ENCODE measurements at regions not wholly inside any gene's neighbourhood (a gene's known extent, or its start where the extent isn't known, plus 50 kb on each side); places are given as distances from the start of the nearest gene placed in this dataset.
"Not testable (repeated sequence)": the region's sequence is repeated elsewhere in the genome, so short reads cannot be mapped to it uniquely, and the experiment has no call there.

DNA sequence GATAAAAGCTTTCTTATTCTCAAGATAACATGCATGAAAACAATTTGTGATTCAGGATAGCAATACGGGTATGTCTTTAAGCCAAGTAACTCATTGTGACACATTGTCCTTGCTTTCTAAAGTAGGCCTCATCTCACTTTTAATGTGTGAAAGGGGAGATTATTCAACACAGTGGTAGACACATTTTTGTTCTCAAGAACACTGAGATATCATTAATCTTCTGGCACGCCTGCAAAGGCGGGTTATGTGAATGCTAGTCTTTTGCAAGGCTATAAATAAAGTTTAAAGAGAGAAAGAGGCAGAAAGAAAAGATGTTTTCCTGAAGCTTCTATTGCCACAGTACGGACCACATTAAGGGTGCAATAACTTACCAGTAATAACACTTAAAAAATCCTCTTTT lies 181.8 kb upstream of the MEF2C start:
- H3K4me1 ChIP-seq (replicated peaks in 1 of 2): peaks cover 9 to 17% of the 10 kb centered on the region in 2 donors
- no peak overlapping the region for H3K4me3 ChIP-seq
- in situ Hi-C loops (cut with MboI; ENCODE audit: low pct_unique_long_range_greater_than_20kb in 2 of 9, low sequenced_read_pairs in 9 of 9, unreplicated experiment in 9 of 9): no loop called here
- ATAC-seq (replicated peaks in 6 of 8): peak in 5 of 8 experiments; percentile 72 to 81 (median 75)
- no peak overlapping the region for H3K27ac ChIP-seq
- 4 to 100% (median 13%) methylated on average over 3 to 4 of the region's 4 CpGs; no CpG with 5 or more reads in 1 of the 10 experiments for WGBS, 10 experiments

DNA sequence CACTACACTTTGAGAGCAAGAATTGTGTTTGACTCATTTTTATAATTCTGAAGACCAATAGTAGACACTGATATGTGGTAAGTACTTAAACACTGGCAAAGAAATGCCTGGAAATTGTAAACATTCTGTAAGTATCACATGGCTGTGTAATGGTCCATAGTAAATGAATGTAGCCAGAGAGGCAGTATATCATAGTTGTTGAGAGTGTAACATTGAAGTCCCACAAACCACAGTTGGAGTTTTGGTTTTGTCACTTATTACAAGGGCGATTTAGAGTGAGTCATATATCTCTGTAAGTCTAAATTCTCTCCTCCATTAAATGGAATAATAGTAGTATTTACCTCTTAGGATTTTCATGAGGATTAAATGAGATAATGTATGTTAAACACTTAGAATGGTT lies 181.1 kb upstream of the MEF2C start:
- peak in 1 of 8 experiments; percentile 14 for ATAC-seq (replicated peaks in 6 of 8)
- Histone ChIP-seq H3K4me3 (no peak overlapping the region), H3K4me1 (replicated peaks in 1 of 2) (peaks cover 9 to 17% of the 10 kb centered on the region in 2 donors), H3K27ac (no peak overlapping the region)
- 0 to 100% (median 71%) methylated on average over 1 of the region's 1 CpG; no CpG with 5 or more reads in 1 of the 10 experiments for WGBS, 10 experiments
- in situ Hi-C loops (cut with MboI; ENCODE audit: low pct_unique_long_range_greater_than_20kb in 2 of 9, low sequenced_read_pairs in 9 of 9, unreplicated experiment in 9 of 9): no loop called here

- H3K4me3 ChIP-seq: no peak overlapping the region
- no peak for ATAC-seq (replicated peaks in 6 of 8)
- H3K4me1 ChIP-seq (replicated peaks in 1 of 2): peaks cover 4 to 12% of the 10 kb centered on the region in 2 donors
- in situ Hi-C loops (cut with MboI; ENCODE audit: low pct_unique_long_range_greater_than_20kb in 2 of 9, low sequenced_read_pairs in 9 of 9, unreplicated experiment in 9 of 9): no loop called here
- 50 to 93% (median 83%) methylated on average over 1 to 2 of the region's 2 CpGs; no CpG with 5 or more reads in 1 of the 10 experiments for WGBS, 10 experiments
- H3K27ac ChIP-seq: no peak overlapping the region
Measured at GRCh38 chr5:89060768-89061167, 177.8 kb upstream of the MEF2C start.

DNA sequence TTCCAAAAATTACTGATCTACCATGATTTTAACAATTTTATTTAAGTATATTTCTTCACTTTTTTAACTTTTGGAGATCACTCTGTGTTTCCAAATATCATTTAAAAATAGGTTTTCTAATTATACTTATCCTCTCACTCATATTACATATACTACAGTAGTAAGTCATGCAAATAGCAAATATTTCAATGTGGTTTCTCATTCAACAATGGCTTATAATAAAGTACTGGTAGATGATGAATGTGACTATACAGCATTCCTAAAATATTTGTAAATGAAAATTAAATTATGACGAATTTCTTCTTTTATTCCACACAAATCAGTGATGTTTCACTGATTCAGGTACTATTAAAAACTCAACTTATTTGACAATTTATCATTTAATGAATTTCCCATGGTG lies 176.3 kb upstream of the MEF2C start:
- H3K4me1 ChIP-seq (replicated peaks in 1 of 2): no peaks in the 10 kb centered on the region
- no peak overlapping the region for H3K27ac ChIP-seq
- no peak for ATAC-seq (replicated peaks in 6 of 8)
- 33 to 100% (median 75%) methylated on average over 1 of the region's 1 CpG; no CpG with 5 or more reads in 1 of the 10 experiments for WGBS, 10 experiments
- H3K4me3 ChIP-seq: no peak overlapping the region
- in situ Hi-C loops (cut with MboI; ENCODE audit: low pct_unique_long_range_greater_than_20kb in 2 of 9, low sequenced_read_pairs in 9 of 9, unreplicated experiment in 9 of 9): no loop called here

GRCh38 chr5:89055695-89056085 lies 172.7 kb upstream of the MEF2C start:
- Histone ChIP-seq H3K4me1 (replicated peaks in 1 of 2) (no peaks in the 10 kb centered on the region), H3K27ac (no peak overlapping the region), H3K4me3 (no peak overlapping the region)
- WGBS, 10 experiments: 8 to 100% (median 84%) methylated on average over 1 to 3 of the region's 3 CpGs; no CpG with 5 or more reads in 1 of the 10 experiments
- in situ Hi-C loops (cut with MboI; ENCODE audit: low pct_unique_long_range_greater_than_20kb in 2 of 9, low sequenced_read_pairs in 9 of 9, unreplicated experiment in 9 of 9): no loop called here
- ATAC-seq (replicated peaks in 6 of 8): peak in 3 of 8 experiments; percentile 75 to 97 (median 81)

GRCh38 chr5:89055015-89055694 lies 172.2 kb upstream of the MEF2C start:
- Histone ChIP-seq H3K4me1 (replicated peaks in 1 of 2) (no peaks in the 10 kb centered on the region), H3K27ac (no peak overlapping the region), H3K4me3 (no peak overlapping the region)
- 60 to 100% (median 90%) methylated on average over 2 to 5 of the region's 6 CpGs; no CpG with 5 or more reads in 1 of the 10 experiments for WGBS, 10 experiments
- no peak for ATAC-seq (replicated peaks in 6 of 8)
- in situ Hi-C loops (cut with MboI; ENCODE audit: low pct_unique_long_range_greater_than_20kb in 2 of 9, low sequenced_read_pairs in 9 of 9, unreplicated experiment in 9 of 9): no loop called here

- 38 to 98% (median 74%) methylated on average over 2 to 4 of the region's 4 CpGs; no CpG with 5 or more reads in 2 of the 10 experiments for WGBS, 10 experiments
- no peaks in the 10 kb centered on the region for H3K4me1 ChIP-seq (replicated peaks in 1 of 2)
- in situ Hi-C loops (cut with MboI; ENCODE audit: low pct_unique_long_range_greater_than_20kb in 2 of 9, low sequenced_read_pairs in 9 of 9, unreplicated experiment in 9 of 9): no loop called here
- no peak for ATAC-seq (replicated peaks in 6 of 8)
- H3K4me3 ChIP-seq: no peak overlapping the region
- H3K27ac ChIP-seq: no peak overlapping the region
Measured at GRCh38 chr5:89053547-89053946, 170.6 kb upstream of the MEF2C start.

GRCh38 chr5:89050062-89050461 lies 167.1 kb upstream of the MEF2C start:
- H3K4me3 ChIP-seq; ATAC-seq (replicated peaks in 6 of 8); in situ Hi-C loops (cut with MboI; ENCODE audit: low pct_unique_long_range_greater_than_20kb in 2 of 9, low sequenced_read_pairs in 9 of 9, unreplicated experiment in 9 of 9); H3K27ac ChIP-seq; H3K4me1 ChIP-seq (replicated peaks in 1 of 2): not testable (repeated sequence)
- WGBS, 10 experiments: 82 to 100% (median 94%) methylated on average over 1 to 5 of the region's 5 CpGs; no CpG with 5 or more reads in 4 of the 10 experiments

- peak in 6 of 8 experiments; percentile 39 to 74 (median 52) for ATAC-seq (replicated peaks in 6 of 8)
- in situ Hi-C loops (cut with MboI; ENCODE audit: low pct_unique_long_range_greater_than_20kb in 2 of 9, low sequenced_read_pairs in 9 of 9, unreplicated experiment in 9 of 9): no loop called here
- WGBS, 10 experiments: 0 to 50% (median 0%) methylated on average over 1 of the region's 1 CpG; no CpG with 5 or more reads in 1 of the 10 experiments
Measured at GRCh38 chr5:89047571-89047970, 164.6 kb upstream of the MEF2C start.

GRCh38 chr5:89045216-89045615 lies 162.2 kb upstream of the MEF2C start:
- no peak for ATAC-seq (replicated peaks in 6 of 8)
- in situ Hi-C loops (cut with MboI; ENCODE audit: low pct_unique_long_range_greater_than_20kb in 2 of 9, low sequenced_read_pairs in 9 of 9, unreplicated experiment in 9 of 9): no loop called here

More at GRCh38 chr5:89047571-89047970, 164.6 kb upstream of the MEF2C start:
- H3K27ac ChIP-seq: no peak overlapping the region
- peaks cover 5 to 7% of the 10 kb centered on the region in 2 donors for H3K4me1 ChIP-seq (replicated peaks in 1 of 2)
- H3K4me3 ChIP-seq: no peak overlapping the region

GRCh38 chr5:89044674-89045200 lies 161.8 kb upstream of the MEF2C start:
- Histone ChIP-seq H3K27ac (no peak overlapping the region), H3K4me1 (replicated peaks in 1 of 2) (peaks cover 7 to 17% of the 10 kb centered on the region in 2 donors), H3K4me3 (no peak overlapping the region)
- peak in 1 of 8 experiments; percentile 57 for ATAC-seq (replicated peaks in 6 of 8)
- 89 to 100% (median 90%) methylated on average over 1 to 5 of the region's 5 CpGs; no CpG with 5 or more reads in 3 of the 10 experiments for WGBS, 10 experiments
- in situ Hi-C loops (cut with MboI; ENCODE audit: low pct_unique_long_range_greater_than_20kb in 2 of 9, low sequenced_read_pairs in 9 of 9, unreplicated experiment in 9 of 9): no loop called here

More at GRCh38 chr5:89045216-89045615, 162.2 kb upstream of the MEF2C start:
- WGBS, 10 experiments: 75 to 95% (median 86%) methylated on average over 2 to 3 of the region's 3 CpGs; no CpG with 5 or more reads in 2 of the 10 experiments
- H3K4me1 ChIP-seq (replicated peaks in 1 of 2): peaks cover 7 to 17% of the 10 kb centered on the region in 2 donors
- no peak overlapping the region for H3K27ac ChIP-seq
- H3K4me3 ChIP-seq: no peak overlapping the region

GRCh38 chr5:89043676-89044075 lies 160.7 kb upstream of the MEF2C start:
- in situ Hi-C loops (cut with MboI; ENCODE audit: low pct_unique_long_range_greater_than_20kb in 2 of 9, low sequenced_read_pairs in 9 of 9, unreplicated experiment in 9 of 9): no loop called here
- ATAC-seq (replicated peaks in 6 of 8): no peak
- 0 to 100% (median 35%) methylated on average over 1 of the region's 1 CpG; no CpG with 5 or more reads in 2 of the 10 experiments for WGBS, 10 experiments
- Histone ChIP-seq H3K27ac (no peak overlapping the region), H3K4me1 (replicated peaks in 1 of 2) (peaks cover 7 to 17% of the 10 kb centered on the region in 2 donors), H3K4me3 (no peak overlapping the region)

DNA sequence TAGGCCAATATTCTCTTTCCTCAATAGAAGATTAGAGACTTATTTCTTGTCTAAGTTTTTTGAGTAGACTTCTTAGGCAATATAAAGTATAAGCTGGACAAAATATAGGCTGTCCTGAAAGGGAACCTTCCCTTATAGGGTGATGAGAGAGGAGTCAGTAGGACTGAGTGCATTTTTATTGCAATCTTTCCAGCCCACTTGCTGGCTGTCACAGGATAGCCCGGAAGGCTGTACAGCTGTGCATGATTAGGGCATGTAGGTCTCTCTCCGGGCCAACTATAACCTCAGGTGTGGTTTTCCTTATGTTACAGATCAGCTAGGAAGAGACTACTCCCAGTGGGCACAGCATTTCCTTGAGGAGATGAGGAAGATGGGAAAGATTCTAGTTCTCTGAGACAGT lies 159.8 kb upstream of the MEF2C start:
- 13 to 100% (median 60%) methylated on average over 1 to 2 of the region's 2 CpGs; no CpG with 5 or more reads in 3 of the 10 experiments for WGBS, 10 experiments
- ATAC-seq (replicated peaks in 6 of 8): peak in 1 of 8 experiments; percentile 70
- in situ Hi-C loops (cut with MboI; ENCODE audit: low pct_unique_long_range_greater_than_20kb in 2 of 9, low sequenced_read_pairs in 9 of 9, unreplicated experiment in 9 of 9): no loop called here

More for the DNA sequence above, 159.8 kb upstream of the MEF2C start:
- H3K4me1 ChIP-seq (replicated peaks in 1 of 2): peaks cover 6 to 15% of the 10 kb centered on the region in 2 donors
- H3K4me3 ChIP-seq: no peak overlapping the region
- H3K27ac ChIP-seq: no peak overlapping the region
